ENCODE measurements at regions not wholly inside any gene's neighbourhood (a gene's known extent, or its start where the extent isn't known, plus 50 kb on each side); places are given as distances from the start of the nearest gene placed in this dataset.

DNA sequence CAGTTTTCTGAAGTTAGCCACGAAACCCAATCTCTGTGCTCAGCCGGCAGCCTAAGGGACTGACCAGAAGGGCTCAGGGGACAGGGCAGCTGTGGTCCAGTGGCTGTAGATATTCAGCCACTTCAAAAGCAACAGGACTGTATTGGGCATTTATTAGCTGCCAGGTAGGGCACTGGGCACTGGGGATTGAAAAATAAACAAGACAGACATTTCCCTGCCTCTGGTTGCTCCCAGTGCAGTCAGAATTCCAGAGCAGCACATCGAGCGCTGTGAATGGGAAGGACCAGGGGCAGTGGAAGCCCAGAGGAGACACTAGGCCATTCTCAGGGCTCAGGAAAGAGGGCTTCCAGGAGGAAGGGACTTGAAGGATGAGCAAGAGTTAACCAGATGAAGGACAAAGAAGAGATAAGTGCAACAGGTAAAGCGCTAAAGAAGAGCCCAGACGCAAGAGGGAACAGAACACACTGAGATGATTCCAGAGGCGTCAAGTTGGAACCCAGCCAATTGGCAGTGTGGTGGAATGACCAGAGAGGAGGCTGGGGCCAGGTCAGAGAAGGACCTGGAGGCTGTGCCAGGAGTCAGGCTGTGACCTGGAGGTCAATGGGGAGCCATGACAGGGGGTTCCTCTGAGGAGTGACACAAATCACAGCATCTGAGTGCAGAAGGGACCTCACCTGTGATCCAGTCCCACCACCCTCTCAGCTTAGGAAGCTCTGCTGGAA, 122.5 kb upstream of the ZNF618 start:
- TF ChIP-seq, protein P1, sequence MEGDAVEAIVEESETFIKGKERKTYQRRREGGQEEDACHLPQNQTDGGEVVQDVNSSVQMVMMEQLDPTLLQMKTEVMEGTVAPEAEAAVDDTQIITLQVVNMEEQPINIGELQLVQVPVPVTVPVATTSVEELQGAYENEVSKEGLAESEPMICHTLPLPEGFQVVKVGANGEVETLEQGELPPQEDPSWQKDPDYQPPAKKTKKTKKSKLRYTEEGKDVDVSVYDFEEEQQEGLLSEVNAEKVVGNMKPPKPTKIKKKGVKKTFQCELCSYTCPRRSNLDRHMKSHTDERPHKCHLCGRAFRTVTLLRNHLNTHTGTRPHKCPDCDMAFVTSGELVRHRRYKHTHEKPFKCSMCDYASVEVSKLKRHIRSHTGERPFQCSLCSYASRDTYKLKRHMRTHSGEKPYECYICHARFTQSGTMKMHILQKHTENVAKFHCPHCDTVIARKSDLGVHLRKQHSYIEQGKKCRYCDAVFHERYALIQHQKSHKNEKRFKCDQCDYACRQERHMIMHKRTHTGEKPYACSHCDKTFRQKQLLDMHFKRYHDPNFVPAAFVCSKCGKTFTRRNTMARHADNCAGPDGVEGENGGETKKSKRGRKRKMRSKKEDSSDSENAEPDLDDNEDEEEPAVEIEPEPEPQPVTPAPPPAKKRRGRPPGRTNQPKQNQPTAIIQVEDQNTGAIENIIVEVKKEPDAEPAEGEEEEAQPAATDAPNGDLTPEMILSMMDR (IDR thresholded peaks at IDR 0.05 in 8 of 11, conservative IDR thresholded peaks at IDR 0.05 in 3 of 11) = no peak
- TF ChIP-seq POLR2A (IDR thresholded peaks at IDR 0.05) = no peak
- TF ChIP-seq POLR2AphosphoS5 (IDR thresholded peaks at IDR 0.05) = no peak
- no peak overlapping the region for H3K27ac ChIP-seq
- H3K4me1 ChIP-seq = peaks cover 0 to 27% (median 8%) of the 10 kb centered on the region in 6 donors
- no peak for DNase-seq
- no peak overlapping the region for H3K4me3 ChIP-seq
- intact Hi-C loops (cut with DNase I; ENCODE audit: low total_unique reads) = no loop called here
- peaks cover 0 to 12% (median 9%) of the 10 kb centered on the region in 8 donors for H3K9me3 ChIP-seq
- peaks cover 0 to 12% (median 0%) of the 10 kb centered on the region in 7 donors for H3K27me3 ChIP-seq (replicated peaks in 1 of 7)
- no peaks in the 10 kb centered on the region for H3K36me3 ChIP-seq
- 80 to 89% (median 85%) methylated on average over 7 of the region's 7 CpGs for WGBS, 5 donors

DNA sequence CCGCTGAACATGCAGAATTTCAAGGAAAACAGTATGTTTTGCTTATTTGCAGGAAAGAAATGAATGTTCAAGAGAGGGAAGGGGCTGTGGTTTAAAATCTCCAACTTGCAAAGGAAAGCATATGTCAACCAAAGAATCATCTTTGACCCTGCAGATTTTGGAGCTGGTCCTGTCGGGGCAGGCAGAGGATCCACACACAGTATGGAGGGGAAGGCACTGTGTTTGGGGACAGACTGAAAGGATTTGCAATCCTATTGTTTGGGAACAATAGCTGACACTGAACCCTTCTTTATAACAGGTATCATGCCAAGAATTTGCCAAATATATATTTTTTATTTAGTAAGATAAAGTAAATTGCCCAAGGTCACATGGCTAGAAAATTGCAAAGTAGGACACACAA, 121.4 kb upstream of the ZNF618 start:
- Histone ChIP-seq H3K4me1 (peaks cover 0 to 27% (median 8%) of the 10 kb centered on the region in 6 donors), H3K27me3 (replicated peaks in 1 of 7) (peaks cover 0 to 12% (median 0%) of the 10 kb centered on the region in 7 donors), H3K4me3 (no peak overlapping the region), H3K36me3 (no peaks in the 10 kb centered on the region), H3K9me3 (peaks cover 0 to 11% (median 5%) of the 10 kb centered on the region in 8 donors), H3K27ac (peak overlapping the region in 1 of 8 donors; percentile 36)
- no peak for TF ChIP-seq POLR2A (IDR thresholded peaks at IDR 0.05)
- TF ChIP-seq, protein P1 (IDR thresholded peaks at IDR 0.05 in 8 of 11, conservative IDR thresholded peaks at IDR 0.05 in 3 of 11) = no peak
- no peak for TF ChIP-seq POLR2AphosphoS5 (IDR thresholded peaks at IDR 0.05)
- 65 to 85% (median 76%) methylated on average over 2 of the region's 2 CpGs for WGBS, 5 donors
- intact Hi-C loops (cut with DNase I; ENCODE audit: low total_unique reads) = no loop called here
- no peak for DNase-seq

DNA sequence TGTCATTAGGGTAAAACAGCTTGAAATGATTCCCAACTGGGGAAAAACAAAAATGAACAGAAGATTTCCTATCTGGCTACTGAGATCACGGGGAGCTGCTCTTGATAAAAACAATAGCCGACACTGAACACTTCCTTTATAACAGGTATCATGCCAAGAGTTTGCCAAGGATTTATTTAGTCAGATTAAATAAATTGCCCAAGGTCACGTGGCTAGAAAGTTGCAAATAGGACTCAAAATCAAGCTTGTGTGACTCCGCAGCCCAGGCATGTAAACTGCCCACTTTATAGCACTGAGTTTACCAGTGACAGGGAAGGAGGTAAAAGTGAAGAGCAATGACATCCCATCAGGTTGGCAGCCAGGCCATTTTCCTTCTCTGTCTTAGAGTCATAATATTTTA, 120.7 kb upstream of the ZNF618 start:
- Histone ChIP-seq H3K27me3 (replicated peaks in 1 of 7) (peaks cover 0 to 12% (median 0%) of the 10 kb centered on the region in 7 donors), H3K4me3 (no peak overlapping the region), H3K27ac (peak overlapping the region in 1 of 8 donors; percentile 36), H3K4me1 (peaks cover 0 to 27% (median 8%) of the 10 kb centered on the region in 6 donors), H3K9me3 (peaks cover 0 to 18% (median 10%) of the 10 kb centered on the region in 8 donors), H3K36me3 (no peaks in the 10 kb centered on the region)
- DNase-seq = no peak
- intact Hi-C loops (cut with DNase I; ENCODE audit: low total_unique reads) = no loop called here
- WGBS, 5 donors = 52 to 81% (median 71%) methylated on average over 4 of the region's 4 CpGs
- TF ChIP-seq, protein P1 (IDR thresholded peaks at IDR 0.05 in 8 of 11, conservative IDR thresholded peaks at IDR 0.05 in 3 of 11) = no peak
- TF ChIP-seq POLR2A (IDR thresholded peaks at IDR 0.05) = no peak
- TF ChIP-seq POLR2AphosphoS5 (IDR thresholded peaks at IDR 0.05) = no peak

DNA sequence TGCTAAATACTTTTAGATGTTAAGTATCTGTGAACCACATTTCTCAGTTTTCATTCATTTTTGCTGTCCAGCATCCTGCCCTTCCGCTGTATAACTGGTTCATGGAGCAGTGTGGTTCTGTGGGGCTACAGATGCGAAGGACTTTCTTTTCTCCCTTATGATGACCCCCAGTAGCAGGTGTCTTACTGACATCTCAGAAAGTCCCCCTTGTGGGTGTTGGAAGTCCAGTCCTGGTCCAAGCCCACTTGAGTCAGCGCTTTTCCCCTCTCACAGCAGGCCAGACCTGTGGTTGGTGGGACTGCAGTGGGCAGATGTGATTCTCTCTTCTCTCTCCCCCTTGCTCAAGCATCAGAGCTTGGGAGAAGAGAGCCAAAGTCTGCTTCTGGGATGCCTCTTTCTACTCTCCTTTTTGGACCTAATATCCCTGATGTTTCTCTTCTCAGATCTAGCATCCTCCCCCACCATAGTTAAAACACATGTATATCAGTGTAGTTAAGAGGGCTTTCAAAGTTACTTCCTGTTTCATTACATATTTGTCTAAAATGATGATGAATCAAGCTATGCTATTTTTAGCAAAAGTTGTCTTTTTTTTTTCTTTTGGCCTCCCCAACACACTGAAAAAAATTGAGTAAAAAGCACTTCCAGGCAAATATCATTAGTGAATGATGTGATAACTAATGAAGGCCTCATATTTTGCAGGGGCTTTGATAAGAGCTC, 119.5 kb upstream of the ZNF618 start:
- peaks cover 0 to 27% (median 8%) of the 10 kb centered on the region in 6 donors for H3K4me1 ChIP-seq
- peaks cover 0 to 20% (median 10%) of the 10 kb centered on the region in 8 donors for H3K9me3 ChIP-seq
- peak overlapping the region in 3 of 8 donors; percentile 5 to 37 (median 18) for H3K27ac ChIP-seq
- peaks cover 0 to 12% (median 0%) of the 10 kb centered on the region in 7 donors for H3K27me3 ChIP-seq (replicated peaks in 1 of 7)
- H3K36me3 ChIP-seq = no peaks in the 10 kb centered on the region
- DNase-seq = no peak
- TF ChIP-seq POLR2A (IDR thresholded peaks at IDR 0.05) (no peak), POLR2AphosphoS5 (IDR thresholded peaks at IDR 0.05) (no peak)
- WGBS, 5 donors = 82 to 93% (median 85%) methylated on average over 3 of the region's 3 CpGs
- intact Hi-C loops (cut with DNase I; ENCODE audit: low total_unique reads) = no loop called here
- H3K4me3 ChIP-seq = no peak overlapping the region

Data from spleen (tissue), 11 donors.